Esophagus muscularis mucosa (tissue), 4 donors: ENCODE measurements at regions not wholly inside any gene's neighbourhood (a gene's known extent, or its start where the extent isn't known, plus 50 kb on each side); places are given as distances from the start of the nearest gene placed in this dataset.

Experiments used
- CTCF ChIP-seq, 3 experiments: fragments of 200-600 bp in 2 of 3; fragments of 450-650 bp in 1 of 3; sonication (generic) in 2 of 3; IDR thresholded peaks; one replicate each; pipeline ENCODE4 v1.5.1; 2017 to 2019; ENCODE audit warnings: antibody characterized with exemption in 3 of 3, mild to moderate bottlenecking in 2 of 3, moderate library complexity in 1 of 3
- EP300 ChIP-seq: sonication (generic); formaldehyde crosslinking; IDR thresholded peaks from one replicate; pipeline ENCODE4 v1.6.1; 2017; ENCODE audit warnings: antibody characterized with exemption
- POLR2A ChIP-seq: fragments of 450-650 bp; IDR thresholded peaks from one replicate; pipeline ENCODE4 v1.6.1; 2017; ENCODE audit warnings: antibody characterized with exemption, moderate library complexity, mild to moderate bottlenecking, low read depth
- POLR2AphosphoS5 ChIP-seq, 2 donors: sonication (generic); formaldehyde crosslinking; IDR thresholded peaks; one replicate each; pipeline ENCODE4 v1.6.1; 2017; ENCODE audit warnings: antibody characterized with exemption in 2 of 2

DNA sequence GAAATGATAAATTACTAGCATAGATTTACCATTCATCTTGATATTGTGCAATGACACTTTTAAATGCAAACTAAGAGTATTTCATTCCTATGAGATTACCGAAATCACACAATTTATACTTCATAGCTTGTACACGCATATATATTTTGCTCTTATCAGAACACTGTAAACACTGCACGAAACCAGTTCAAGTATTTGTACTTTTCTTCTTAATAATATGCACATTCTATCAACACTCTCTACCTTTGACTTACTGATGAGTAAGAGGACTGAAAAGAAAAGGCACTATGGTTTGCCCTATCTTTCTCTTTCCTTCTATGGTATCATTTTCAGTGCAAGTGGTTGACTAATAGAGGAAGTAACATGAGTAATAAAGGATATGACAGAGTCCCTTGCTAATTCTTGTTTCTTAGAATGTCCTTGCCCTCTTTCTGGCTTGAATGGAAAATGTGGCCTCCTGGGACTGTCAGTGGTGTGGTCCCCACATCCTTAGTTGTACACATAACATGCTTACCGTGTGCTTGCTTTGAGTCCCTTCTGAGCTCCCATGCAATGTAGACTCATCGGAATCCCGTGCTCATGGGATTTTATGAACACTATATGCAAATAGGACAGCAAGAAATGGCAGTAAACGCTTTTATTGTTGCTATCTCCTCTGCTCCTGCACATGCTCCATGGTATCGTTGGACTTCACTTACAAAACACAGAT, 363.5 kb upstream of the TNP1 start:
- TF ChIP-seq POLR2AphosphoS5 (IDR thresholded peaks at IDR 0.05) (peak in 1 of 2 donors; percentile 25), CTCF (IDR thresholded peaks at IDR 0.05) (no peak), POLR2A (no peak), EP300 (no peak)
